GM12874 (cell line): ENCODE measurements at regions not wholly inside any gene's neighbourhood (a gene's known extent, or its start where the extent isn't known, plus 50 kb on each side); places are given as distances from the start of the nearest gene placed in this dataset.

Experiments
- TF ChIP-seq, protein P1 (sequence below): IDR thresholded peaks from 2 replicates; pipeline ENCODE4 v1.5.1; 2011; ENCODE audit warnings: low read depth, mild to moderate bottlenecking, control low read depth, low read length, moderate library complexity; ENCODE audit not compliant: insufficient read depth

DNA sequence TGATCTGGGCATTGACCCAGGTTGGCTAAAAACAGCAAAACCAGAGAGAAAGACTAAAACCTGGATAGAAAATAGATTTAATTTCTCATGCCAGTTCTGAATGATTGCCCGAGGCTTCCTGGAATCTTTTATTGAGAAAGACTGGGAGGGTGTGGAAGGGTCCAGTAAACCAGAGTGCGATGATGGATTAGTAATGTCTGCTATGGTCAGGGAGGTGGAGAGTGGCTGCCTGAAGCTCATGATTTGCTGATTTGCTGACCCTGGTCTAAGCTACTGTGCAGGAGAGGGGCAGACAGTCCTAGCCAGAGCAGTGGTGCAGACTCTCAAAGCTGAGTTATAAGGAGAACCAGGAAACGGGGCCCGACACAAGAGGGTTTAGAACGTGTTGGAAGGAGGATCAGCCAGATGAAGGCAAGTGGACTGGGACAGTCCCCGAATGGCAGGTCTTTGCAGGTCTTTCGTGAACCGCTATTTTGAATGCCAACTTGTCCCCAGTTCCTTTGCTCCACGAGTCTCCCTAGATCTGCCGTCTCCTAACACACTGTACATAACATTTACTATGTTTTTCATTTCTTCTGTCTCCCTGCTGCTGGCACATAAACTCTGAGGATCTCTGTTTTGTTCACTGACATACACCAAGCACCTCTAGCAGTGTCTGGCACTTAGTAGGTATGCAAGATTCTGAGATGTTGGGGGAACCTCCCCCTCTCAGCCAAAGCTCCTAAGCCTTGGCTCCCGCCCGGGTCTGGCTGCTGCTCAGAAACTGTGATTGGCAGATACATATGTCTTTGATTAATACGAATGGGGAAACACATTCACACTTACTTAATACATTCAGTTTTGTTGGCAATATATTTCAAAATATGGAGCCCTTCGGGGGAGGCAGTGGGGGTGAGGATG, 237.3 kb upstream of the TNRC6C start:
- TF ChIP-seq, protein P1, sequence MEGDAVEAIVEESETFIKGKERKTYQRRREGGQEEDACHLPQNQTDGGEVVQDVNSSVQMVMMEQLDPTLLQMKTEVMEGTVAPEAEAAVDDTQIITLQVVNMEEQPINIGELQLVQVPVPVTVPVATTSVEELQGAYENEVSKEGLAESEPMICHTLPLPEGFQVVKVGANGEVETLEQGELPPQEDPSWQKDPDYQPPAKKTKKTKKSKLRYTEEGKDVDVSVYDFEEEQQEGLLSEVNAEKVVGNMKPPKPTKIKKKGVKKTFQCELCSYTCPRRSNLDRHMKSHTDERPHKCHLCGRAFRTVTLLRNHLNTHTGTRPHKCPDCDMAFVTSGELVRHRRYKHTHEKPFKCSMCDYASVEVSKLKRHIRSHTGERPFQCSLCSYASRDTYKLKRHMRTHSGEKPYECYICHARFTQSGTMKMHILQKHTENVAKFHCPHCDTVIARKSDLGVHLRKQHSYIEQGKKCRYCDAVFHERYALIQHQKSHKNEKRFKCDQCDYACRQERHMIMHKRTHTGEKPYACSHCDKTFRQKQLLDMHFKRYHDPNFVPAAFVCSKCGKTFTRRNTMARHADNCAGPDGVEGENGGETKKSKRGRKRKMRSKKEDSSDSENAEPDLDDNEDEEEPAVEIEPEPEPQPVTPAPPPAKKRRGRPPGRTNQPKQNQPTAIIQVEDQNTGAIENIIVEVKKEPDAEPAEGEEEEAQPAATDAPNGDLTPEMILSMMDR: no peak

DNA sequence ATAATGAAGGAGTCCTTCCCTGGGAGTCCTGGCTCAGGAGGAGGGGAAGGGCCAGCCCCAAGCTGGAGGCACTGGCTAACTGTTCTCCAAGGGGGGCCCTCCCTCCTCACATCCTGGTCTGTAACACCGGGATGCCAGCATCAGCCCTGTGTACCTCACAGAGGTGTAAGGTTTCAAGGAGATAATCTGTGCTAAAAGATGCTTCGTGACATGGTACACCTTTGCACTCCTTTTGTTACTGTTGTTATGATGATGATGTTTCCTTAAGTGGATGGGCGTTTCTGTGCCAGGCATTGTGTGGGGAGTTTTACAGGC, 236.7 kb upstream of the TNRC6C start:
- TF ChIP-seq, protein P1: no peak

DNA sequence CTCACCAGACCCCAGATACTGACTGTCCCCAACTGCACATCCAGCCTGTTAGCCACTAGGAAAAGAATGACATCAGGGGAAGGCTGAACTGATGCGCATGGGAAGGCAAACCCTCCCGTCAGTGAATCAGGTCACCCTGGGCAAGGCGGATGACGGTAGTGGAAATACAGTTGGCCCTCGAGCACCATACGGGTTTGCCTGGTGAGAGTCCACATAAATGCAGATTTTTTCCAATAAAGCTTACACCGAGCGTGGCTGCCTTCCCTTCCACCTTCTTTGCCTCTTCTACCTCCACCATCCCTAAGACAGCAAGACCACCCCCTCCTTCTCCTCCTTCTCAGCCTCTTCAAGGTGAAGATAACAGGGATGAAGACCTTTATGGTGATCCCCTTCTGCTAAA, 236.1 kb upstream of the TNRC6C start:
- TF ChIP-seq, protein P1: no peak

DNA sequence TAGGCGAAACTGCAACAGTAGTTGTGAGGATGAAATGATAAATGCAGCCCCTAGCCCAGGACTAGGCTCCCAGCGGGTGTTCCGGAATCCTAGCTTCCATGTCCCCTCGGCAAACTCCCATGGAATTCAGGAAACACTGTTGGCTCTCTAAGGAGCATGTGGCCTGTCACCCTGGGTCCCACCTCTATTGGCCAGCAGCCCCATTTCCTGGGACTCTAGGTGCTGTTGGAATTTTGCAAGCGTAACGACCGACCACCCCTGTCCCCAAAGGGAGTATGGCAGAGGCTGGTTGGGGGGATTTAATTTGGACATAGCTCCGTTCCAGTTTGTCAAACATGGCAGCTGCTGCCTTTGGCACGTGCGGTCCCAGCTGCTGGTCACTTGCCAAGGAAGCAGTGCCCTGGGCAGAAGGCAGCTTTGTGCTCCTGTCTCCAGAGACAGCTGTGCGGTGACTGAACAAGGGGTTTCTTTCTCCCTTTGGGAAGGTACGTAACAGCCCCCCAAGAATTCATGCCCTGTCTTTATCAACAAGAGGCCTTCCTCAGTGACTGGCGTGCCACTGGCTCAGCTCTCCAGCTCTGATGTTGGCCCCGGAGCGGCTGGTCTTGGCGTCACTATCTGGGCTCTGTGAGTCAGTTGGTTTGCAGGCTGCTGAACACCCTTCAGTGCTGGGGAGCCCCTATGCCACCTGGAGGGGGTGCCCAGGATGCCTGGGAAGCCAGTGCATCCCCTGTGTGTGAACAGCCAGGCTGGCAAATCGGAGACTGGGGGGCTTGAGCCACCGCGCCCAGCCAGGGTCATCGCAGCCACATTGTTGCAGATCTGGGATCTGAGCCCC, 235.2 kb upstream of the TNRC6C start:
- TF ChIP-seq, protein P1: no peak

DNA sequence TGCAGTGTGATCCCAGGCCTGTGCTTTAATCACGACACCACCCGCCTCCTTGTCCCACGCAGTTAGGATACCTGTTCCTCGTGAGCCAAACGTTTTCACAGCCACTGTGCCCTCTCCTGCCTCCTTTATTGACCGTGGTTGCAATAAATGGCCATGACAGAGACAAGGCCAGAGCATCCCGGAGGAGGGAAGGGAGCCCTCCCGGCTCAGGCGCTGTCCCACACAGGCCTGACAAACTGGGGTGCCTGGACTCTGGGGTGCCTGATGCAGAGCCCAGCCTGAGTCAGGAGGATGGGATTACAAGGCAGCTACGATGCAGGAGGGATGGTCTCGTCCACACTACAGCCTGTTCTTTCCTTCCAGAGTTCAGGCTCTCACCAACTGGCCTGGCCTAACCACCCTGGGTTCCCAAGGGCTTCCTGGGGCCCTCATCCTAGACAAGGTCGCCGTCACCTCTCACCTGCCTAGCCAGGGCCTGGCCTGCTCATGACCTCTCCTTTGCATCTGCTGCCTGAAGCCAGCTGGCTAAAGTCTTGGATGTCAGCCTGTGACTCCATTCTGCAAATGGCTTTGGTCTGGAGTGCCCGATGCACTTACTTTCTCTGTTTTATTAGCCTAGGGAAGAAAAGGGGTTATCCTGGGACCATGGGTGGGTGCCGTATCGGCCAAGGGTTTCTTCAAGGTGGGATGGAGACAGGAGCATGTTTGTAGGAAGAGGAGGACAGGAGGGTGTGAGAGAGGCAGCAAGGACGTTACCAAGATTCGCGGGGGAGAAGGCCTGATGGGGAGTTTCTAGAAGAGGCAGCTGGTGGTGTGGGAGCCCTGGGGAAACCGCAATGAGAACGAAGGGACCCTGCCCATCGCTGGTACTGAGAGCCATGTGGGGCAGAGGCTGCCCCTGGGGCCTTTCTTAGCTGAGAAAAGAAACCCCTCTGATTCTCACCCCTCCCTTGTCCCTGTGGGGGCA, 234.3 kb upstream of the TNRC6C start:
- TF ChIP-seq, protein P1: no peak

DNA sequence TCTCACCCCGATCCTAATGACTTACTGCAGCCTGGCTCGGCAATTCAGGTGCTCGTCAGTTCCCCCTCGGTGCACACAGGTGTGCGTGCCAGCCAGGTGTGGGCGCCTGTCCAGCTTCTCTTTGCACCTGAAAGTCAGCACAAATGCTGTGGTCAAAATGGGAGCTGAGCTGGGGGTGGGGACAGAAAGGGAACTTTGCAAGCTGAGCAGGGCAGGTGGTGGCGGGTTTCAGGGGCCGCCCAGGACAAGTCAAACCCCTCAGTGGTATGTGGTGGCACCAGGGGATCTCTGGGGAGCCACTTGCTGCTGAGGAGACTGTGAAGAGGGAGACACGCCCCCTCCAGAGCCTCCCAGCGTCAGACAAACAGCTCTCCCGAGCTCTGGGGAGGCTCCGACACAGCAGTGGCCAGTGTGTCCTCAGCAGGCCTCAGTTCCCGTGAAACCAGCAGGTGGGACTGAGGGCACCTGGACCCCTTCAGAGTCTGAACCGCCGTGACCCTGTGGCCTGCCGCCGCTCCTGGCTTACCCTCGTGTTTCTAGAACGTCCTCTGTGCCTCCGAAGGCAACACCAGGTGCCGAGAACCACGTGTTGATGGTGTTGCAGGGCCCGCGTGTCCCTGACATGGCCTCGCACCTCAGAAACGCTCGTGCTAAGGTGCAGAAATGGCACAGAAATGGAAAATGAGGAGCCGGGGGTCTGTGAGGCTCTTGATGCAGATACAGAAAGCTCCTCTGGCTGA, 233.5 kb upstream of the TNRC6C start:
- TF ChIP-seq, protein P1: no peak
